HEK293 (cell line): ENCODE measurements at regions not wholly inside any gene's neighbourhood (a gene's known extent, or its start where the extent isn't known, plus 50 kb on each side); places are given as distances from the start of the nearest gene placed in this dataset.

Experiments used
- CTCF ChIA-PET: fragments of 350-600 bp; formaldehyde crosslinking; extraction: SDS; loops from one replicate; lab custom pipeline; 2021; ENCODE audit warnings: antibody characterized with exemption; lab: Yijun Ruan, JAX
- POLR2A ChIA-PET: fragments of 300-600 bp; formaldehyde crosslinking; extraction: SDS; loops from one replicate; lab custom pipeline; 2020; ENCODE audit warnings: antibody characterized with exemption, inconsistent platforms; lab: Yijun Ruan, JAX
- H3K27ac ChIP-seq: fragments of 200-500 bp; sonication (Bioruptor generic); 2 replicates; pipeline ENCODE4 v1.5.1; 2014; ENCODE audit warnings: low read depth, low read length, control low read depth, inconsistent platforms; ENCODE audit errors: extremely low read depth
- H3K36me3 ChIP-seq, 2 experiments: fragments of 200-500 bp in 1 of 2; sonication (Bioruptor generic) in 1 of 2; 1 replicate in 1 of 2; 2 replicates in 1 of 2; pipeline ENCODE4 v1.5.1; 2014 to 2017; ENCODE audit warnings: inconsistent platforms in 2 of 2, low read length in 2 of 2; ENCODE audit not compliant: control insufficient read depth in 2 of 2, insufficient read depth in 1 of 2
- H3K4me1 ChIP-seq: fragments of 200-500 bp; sonication (Bioruptor generic); 2 replicates; pipeline ENCODE4 v1.5.1; 2014; ENCODE audit warnings: mild to moderate bottlenecking, low read length, inconsistent platforms; ENCODE audit not compliant: control insufficient read depth, insufficient read depth
- H3K4me3 ChIP-seq: 2 replicates; pipeline ENCODE4 v1.5.1; 2011; ENCODE audit warnings: low read depth, mild to moderate bottlenecking, control low read depth, low read length, moderate library complexity
- H3K9me3 ChIP-seq: fragments of 200-500 bp; sonication (Bioruptor generic); 2 replicates; pipeline ENCODE4 v1.5.1; 2014; ENCODE audit warnings: low read depth, low read length, inconsistent platforms; ENCODE audit not compliant: control insufficient read depth, insufficient read depth
- BCL11B ChIP-seq: fragments of 450-650 bp; formaldehyde crosslinking; IDR thresholded peaks from 2 replicates; pipeline ENCODE4 v1.5.1; 2016; ENCODE audit warnings: low read depth, missing biosample characterization, missing genetic modification characterization
- GLIS1 ChIP-seq: fragments of 450-650 bp; formaldehyde crosslinking; IDR thresholded peaks from 2 replicates; pipeline ENCODE4 v1.5.1; 2016; ENCODE audit warnings: missing biosample characterization, missing genetic modification characterization
- KLF16 ChIP-seq: fragments of 450-650 bp; formaldehyde crosslinking; IDR thresholded peaks from 2 replicates; pipeline ENCODE4 v1.5.1; 2017; ENCODE audit warnings: missing biosample characterization, missing genetic modification characterization
- MYNN ChIP-seq: fragments of 450-650 bp; formaldehyde crosslinking; IDR thresholded peaks from 2 replicates; pipeline ENCODE4 v1.5.1; 2016; ENCODE audit warnings: missing biosample characterization, missing genetic modification characterization, borderline replicate concordance
- OSR2 ChIP-seq: fragments of 450-650 bp; formaldehyde crosslinking; IDR thresholded peaks from 2 replicates; pipeline ENCODE4 v1.5.1; 2016; ENCODE audit warnings: missing biosample characterization, missing genetic modification characterization
- RBAK ChIP-seq: fragments of 450-650 bp; formaldehyde crosslinking; IDR thresholded peaks from 2 replicates; pipeline ENCODE4 v1.5.1; 2016; ENCODE audit warnings: missing biosample characterization, missing genetic modification characterization
- SCRT1 ChIP-seq: fragments of 450-650 bp; formaldehyde crosslinking; IDR thresholded peaks from 2 replicates; pipeline ENCODE4 v1.5.1; 2016; ENCODE audit warnings: missing biosample characterization, missing genetic modification characterization, borderline replicate concordance
- SCRT2 ChIP-seq: fragments of 450-650 bp; formaldehyde crosslinking; IDR thresholded peaks from 2 replicates; pipeline ENCODE4 v1.5.1; 2016; ENCODE audit warnings: missing biosample characterization, missing genetic modification characterization
- ZFP3 ChIP-seq: fragments of 450-650 bp; formaldehyde crosslinking; IDR thresholded peaks from 2 replicates; pipeline ENCODE4 v1.5.1; 2016; ENCODE audit warnings: low read depth, missing biosample characterization, missing genetic modification characterization
- ZNF10 ChIP-seq: fragments of 450-650 bp; formaldehyde crosslinking; IDR thresholded peaks from 2 replicates; pipeline ENCODE4 v1.5.1; 2017; ENCODE audit warnings: missing biosample characterization, missing genetic modification characterization
- ZNF274 ChIP-seq, 2 experiments: fragments of 200-500 bp in 1 of 2; fragments of 450-650 bp in 1 of 2; sonication (Bioruptor generic) in 1 of 2; formaldehyde crosslinking in 1 of 2; IDR thresholded peaks; 2 replicates each; pipeline versions ENCODE4 v1.5.1 to v1.6.1; 2014 to 2016; ENCODE audit warnings: borderline replicate concordance in 1 of 2, inconsistent platforms in 1 of 2, low read length in 1 of 2, missing biosample characterization in 1 of 2, missing genetic modification characterization in 1 of 2
- ZNF311 ChIP-seq: fragments of 450-650 bp; formaldehyde crosslinking; IDR thresholded peaks from 2 replicates; pipeline ENCODE4 v1.5.1; 2017; ENCODE audit warnings: missing biosample characterization, missing genetic modification characterization, borderline replicate concordance
- ZNF501 ChIP-seq: fragments of 450-650 bp; formaldehyde crosslinking; IDR thresholded peaks from 2 replicates; pipeline ENCODE4 v1.5.1; 2016; ENCODE audit warnings: missing biosample characterization, missing genetic modification characterization
- ZNF530 ChIP-seq: fragments of 450-650 bp; formaldehyde crosslinking; IDR thresholded peaks from 2 replicates; pipeline ENCODE4 v1.5.1; 2016; ENCODE audit warnings: low read depth, missing biosample characterization, missing genetic modification characterization
- ZNF585B ChIP-seq: fragments of 450-650 bp; formaldehyde crosslinking; IDR thresholded peaks from 2 replicates; pipeline ENCODE4 v1.5.1; 2016; ENCODE audit warnings: missing biosample characterization, missing genetic modification characterization
- ZNF629 ChIP-seq: fragments of 450-650 bp; formaldehyde crosslinking; IDR thresholded peaks from 2 replicates; pipeline ENCODE4 v1.5.1; 2017; ENCODE audit warnings: missing biosample characterization, missing genetic modification characterization
- ZNF658 ChIP-seq: fragments of 450-650 bp; formaldehyde crosslinking; IDR thresholded peaks from 2 replicates; pipeline ENCODE4; 2016; ENCODE audit warnings: missing biosample characterization, missing genetic modification characterization
- ZNF701 ChIP-seq: fragments of 450-650 bp; formaldehyde crosslinking; IDR thresholded peaks from 2 replicates; pipeline ENCODE4 v1.5.1; 2016; ENCODE audit warnings: missing biosample characterization, missing genetic modification characterization
- ZNF843 ChIP-seq: fragments of 450-650 bp; formaldehyde crosslinking; IDR thresholded peaks from 2 replicates; pipeline ENCODE4 v1.5.1; 2016; ENCODE audit warnings: missing biosample characterization, missing genetic modification characterization
- TF ChIP-seq, protein P1 (sequence below): fragments of 450-650 bp; formaldehyde crosslinking; IDR thresholded peaks from 2 replicates; pipeline ENCODE4 v1.5.1; 2016; ENCODE audit warnings: missing biosample characterization, missing genetic modification characterization
- TF ChIP-seq, protein P2 (sequence below): fragments of 450-650 bp; formaldehyde crosslinking; conservative IDR thresholded peaks from 2 replicates; pipeline ENCODE4 v1.5.1; 2016; ENCODE audit warnings: low read depth, missing biosample characterization, missing genetic modification characterization
- TF ChIP-seq, protein P3 (sequence below): fragments of 450-650 bp; formaldehyde crosslinking; IDR thresholded peaks from 2 replicates; pipeline ENCODE4 v1.5.1; 2016; ENCODE audit warnings: missing biosample characterization, missing genetic modification characterization
- TF ChIP-seq, protein P4 (sequence below): fragments of 450-650 bp; formaldehyde crosslinking; IDR thresholded peaks from 2 replicates; pipeline ENCODE4 v1.5.1; 2016; ENCODE audit warnings: missing biosample characterization, missing genetic modification characterization

DNA sequence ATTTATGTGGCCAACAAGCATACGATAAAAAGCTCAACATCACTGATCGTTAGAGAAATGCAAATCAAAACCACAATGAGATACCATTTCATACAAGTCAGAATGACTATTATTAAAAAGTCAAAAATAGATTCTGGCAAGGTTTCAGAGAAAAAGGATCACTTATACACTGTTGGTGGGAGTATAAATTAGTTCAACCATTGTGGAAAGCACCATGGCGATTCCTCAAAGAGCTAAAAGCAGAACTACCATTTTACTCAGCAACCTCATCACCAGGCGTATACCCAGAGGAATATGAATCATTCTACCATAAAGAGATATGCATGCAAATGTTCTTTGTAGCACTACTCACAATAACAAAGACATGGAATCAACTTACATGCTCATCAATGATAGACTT lies 478.7 kb upstream of the GALNTL6 start:
- CTCF ChIA-PET: no interaction called here
- H3K9me3 ChIP-seq: no peaks in the 10 kb centered on the region
- POLR2A ChIA-PET: no interaction called here

DNA sequence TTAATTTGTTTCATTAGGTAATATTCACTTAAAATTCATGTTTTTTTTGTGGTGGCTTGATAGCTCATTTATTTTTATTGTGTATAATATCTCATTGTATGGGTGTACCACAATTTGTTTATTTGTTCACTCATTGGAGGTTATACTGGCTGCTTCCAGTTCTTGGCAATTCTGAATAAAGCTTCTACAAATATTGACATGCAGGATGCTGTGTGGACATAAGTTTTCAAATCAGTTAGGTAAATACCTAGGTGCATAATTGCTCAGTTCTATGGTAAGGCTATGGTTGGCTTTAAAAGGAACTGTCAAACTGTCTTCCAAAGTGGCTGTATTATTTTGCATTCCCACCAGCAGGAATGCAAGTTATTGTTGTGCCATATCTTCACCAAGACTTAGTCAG lies 504.5 kb upstream of the GALNTL6 start:
- TF ChIP-seq MYNN (no peak), ZFP3 (tag by site-specific recombination) (no peak), BCL11B (no peak), SCRT2 (no peak), ZNF501 (tag by site-specific recombination) (no peak), ZNF10 (tag by site-specific recombination) (no peak), GLIS1 (tag by site-specific recombination) (no peak), OSR2 (tag by site-specific recombination) (no peak), ZNF530 (no peak), RBAK (no peak), ZNF701 (tag by site-specific recombination) (no peak), ZNF585B (no peak), ZNF311 (no peak), ZNF843 (tag by site-specific recombination) (no peak)
- TF ChIP-seq, protein P1, sequence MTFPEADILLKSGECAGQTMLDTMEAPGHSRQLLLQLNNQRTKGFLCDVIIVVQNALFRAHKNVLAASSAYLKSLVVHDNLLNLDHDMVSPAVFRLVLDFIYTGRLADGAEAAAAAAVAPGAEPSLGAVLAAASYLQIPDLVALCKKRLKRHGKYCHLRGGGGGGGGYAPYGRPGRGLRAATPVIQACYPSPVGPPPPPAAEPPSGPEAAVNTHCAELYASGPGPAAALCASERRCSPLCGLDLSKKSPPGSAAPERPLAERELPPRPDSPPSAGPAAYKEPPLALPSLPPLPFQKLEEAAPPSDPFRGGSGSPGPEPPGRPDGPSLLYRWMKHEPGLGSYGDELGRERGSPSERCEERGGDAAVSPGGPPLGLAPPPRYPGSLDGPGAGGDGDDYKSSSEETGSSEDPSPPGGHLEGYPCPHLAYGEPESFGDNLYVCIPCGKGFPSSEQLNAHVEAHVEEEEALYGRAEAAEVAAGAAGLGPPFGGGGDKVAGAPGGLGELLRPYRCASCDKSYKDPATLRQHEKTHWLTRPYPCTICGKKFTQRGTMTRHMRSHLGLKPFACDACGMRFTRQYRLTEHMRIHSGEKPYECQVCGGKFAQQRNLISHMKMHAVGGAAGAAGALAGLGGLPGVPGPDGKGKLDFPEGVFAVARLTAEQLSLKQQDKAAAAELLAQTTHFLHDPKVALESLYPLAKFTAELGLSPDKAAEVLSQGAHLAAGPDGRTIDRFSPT (tag by site-specific recombination): no peak
- TF ChIP-seq, protein P2, sequence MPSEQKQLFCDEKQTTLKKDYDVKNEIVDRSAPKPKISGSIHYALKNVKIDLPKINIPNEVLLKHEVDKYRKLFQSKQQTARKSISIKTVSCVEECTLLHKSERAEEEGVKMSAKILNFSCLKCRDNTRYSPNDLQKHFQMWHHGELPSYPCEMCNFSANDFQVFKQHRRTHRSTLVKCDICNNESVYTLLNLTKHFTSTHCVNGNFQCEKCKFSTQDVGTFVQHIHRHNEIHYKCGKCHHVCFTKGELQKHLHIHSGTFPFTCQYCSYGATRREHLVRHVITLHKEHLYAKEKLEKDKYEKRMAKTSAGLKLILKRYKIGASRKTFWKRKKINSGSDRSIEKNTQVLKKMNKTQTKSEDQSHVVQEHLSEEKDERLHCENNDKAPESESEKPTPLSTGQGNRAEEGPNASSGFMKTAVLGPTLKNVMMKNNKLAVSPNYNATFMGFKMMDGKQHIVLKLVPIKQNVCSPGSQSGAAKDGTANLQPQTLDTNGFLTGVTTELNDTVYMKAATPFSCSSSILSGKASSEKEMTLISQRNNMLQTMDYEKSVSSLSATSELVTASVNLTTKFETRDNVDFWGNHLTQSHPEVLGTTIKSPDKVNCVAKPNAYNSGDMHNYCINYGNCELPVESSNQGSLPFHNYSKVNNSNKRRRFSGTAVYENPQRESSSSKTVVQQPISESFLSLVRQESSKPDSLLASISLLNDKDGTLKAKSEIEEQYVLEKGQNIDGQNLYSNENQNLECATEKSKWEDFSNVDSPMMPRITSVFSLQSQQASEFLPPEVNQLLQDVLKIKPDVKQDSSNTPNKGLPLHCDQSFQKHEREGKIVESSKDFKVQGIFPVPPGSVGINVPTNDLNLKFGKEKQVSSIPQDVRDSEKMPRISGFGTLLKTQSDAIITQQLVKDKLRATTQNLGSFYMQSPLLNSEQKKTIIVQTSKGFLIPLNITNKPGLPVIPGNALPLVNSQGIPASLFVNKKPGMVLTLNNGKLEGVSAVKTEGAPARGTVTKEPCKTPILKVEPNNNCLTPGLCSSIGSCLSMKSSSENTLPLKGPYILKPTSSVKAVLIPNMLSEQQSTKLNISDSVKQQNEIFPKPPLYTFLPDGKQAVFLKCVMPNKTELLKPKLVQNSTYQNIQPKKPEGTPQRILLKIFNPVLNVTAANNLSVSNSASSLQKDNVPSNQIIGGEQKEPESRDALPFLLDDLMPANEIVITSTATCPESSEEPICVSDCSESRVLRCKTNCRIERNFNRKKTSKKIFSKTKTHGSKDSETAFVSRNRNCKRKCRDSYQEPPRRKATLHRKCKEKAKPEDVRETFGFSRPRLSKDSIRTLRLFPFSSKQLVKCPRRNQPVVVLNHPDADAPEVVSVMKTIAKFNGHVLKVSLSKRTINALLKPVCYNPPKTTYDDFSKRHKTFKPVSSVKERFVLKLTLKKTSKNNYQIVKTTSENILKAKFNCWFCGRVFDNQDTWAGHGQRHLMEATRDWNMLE: no peak
- TF ChIP-seq, protein P3, sequence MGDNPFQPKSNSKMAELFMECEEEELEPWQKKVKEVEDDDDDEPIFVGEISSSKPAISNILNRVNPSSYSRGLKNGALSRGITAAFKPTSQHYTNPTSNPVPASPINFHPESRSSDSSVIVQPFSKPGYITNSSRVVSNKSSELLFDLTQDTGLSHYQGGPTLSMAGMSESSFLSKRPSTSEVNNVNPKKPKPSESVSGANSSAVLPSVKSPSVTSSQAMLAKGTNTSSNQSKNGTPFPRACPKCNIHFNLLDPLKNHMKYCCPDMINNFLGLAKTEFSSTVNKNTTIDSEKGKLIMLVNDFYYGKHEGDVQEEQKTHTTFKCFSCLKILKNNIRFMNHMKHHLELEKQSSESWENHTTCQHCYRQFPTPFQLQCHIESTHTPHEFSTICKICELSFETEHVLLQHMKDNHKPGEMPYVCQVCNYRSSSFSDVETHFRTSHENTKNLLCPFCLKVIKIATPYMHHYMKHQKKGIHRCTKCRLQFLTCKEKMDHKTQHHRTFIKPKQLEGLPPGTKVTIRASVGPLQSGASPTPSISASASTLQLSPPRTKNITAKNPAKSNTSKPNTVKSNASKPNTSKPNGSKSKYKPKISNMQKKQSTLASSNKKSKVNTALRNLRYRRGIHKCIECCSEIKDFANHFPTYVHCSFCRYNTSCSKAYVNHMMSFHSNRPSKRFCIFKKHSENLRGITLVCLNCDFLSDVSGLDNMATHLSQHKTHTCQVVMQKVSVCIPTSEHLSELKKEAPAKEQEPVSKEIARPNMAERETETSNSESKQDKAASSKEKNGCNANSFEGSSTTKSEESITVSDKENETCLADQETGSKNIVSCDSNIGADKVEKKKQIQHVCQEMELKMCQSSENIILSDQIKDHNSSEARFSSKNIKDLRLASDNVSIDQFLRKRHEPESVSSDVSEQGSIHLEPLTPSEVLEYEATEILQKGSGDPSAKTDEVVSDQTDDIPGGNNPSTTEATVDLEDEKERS (tag by site-specific recombination): no peak
- H3K27ac ChIP-seq: no peak overlapping the region
- no peaks in the 10 kb centered on the region for H3K4me1 ChIP-seq
- H3K4me3 ChIP-seq: no peak overlapping the region
- H3K9me3 ChIP-seq: no peaks in the 10 kb centered on the region
- H3K36me3 ChIP-seq: no peaks in the 10 kb centered on the region
- ChIA-PET CTCF (no interaction called here), POLR2A (no interaction called here)

More for the DNA sequence above, 478.7 kb upstream of the GALNTL6 start:
- TF ChIP-seq, protein P4, sequence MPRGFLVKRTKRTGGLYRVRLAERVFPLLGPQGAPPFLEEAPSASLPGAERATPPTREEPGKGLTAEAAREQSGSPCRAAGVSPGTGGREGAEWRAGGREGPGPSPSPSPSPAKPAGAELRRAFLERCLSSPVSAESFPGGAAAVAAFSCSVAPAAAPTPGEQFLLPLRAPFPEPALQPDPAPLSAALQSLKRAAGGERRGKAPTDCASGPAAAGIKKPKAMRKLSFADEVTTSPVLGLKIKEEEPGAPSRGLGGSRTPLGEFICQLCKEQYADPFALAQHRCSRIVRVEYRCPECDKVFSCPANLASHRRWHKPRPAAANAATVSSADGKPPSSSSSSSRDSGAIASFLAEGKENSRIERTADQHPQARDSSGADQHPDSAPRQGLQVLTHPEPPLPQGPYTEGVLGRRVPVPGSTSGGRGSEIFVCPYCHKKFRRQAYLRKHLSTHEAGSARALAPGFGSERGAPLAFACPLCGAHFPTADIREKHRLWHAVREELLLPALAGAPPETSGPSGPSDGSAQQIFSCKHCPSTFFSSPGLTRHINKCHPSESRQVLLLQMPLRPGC: no peak
- no peak for TF ChIP-seq ZNF274 (IDR thresholded peaks at IDR 0.05; ENCODE audit: low read length)
- no peak for TF ChIP-seq ZNF274 (tag by site-specific recombination; IDR thresholded peaks at IDR 0.05; ENCODE audit: borderline replicate concordance)
- no peak for TF ChIP-seq ZNF629 (tag by site-specific recombination)
- no peak for TF ChIP-seq SCRT1
- no peak for TF ChIP-seq SCRT2
- no peak for TF ChIP-seq ZNF658 (tag by site-specific recombination)
- TF ChIP-seq KLF16 (tag by site-specific recombination): no peak
- no peak overlapping the region for H3K4me3 ChIP-seq
- H3K36me3 ChIP-seq: no peaks in the 10 kb centered on the region
- H3K27ac ChIP-seq: no peak overlapping the region
- no peaks in the 10 kb centered on the region for H3K4me1 ChIP-seq
